Transverse colon (tissue), 4 donors: ENCODE measurements at regions not wholly inside any gene's neighbourhood (a gene's known extent, or its start where the extent isn't known, plus 50 kb on each side); places are given as distances from the start of the nearest gene placed in this dataset.

Experiments
- CTCF ChIP-seq, 5 experiments: fragments of 200-600 bp in 3 of 5; fragments of 450-650 bp in 2 of 5; sonication (generic) in 3 of 5; IDR thresholded peaks; 1 replicate in 2 of 5; 2 replicates in 3 of 5; pipeline ENCODE4 v1.5.1; 2016 to 2017; ENCODE audit warnings: antibody characterized with exemption in 5 of 5, inconsistent platforms in 3 of 5, mild to moderate bottlenecking in 2 of 5, moderate library complexity in 1 of 5
- POLR2A ChIP-seq: fragments of 450-650 bp; IDR thresholded peaks from one replicate; pipeline ENCODE4 v1.6.1; 2016; ENCODE audit warnings: antibody characterized with exemption, mild to moderate bottlenecking, moderate library complexity
- POLR2AphosphoS5 ChIP-seq, 3 donors: sonication (generic); formaldehyde crosslinking; IDR thresholded peaks; one replicate each; pipeline ENCODE4 v1.6.1; 2016; ENCODE audit warnings: antibody characterized with exemption in 3 of 3

GRCh38 chr5:61821561-61821960 lies 484.4 kb upstream of the KIF2A start:
- TF ChIP-seq CTCF (IDR thresholded peaks at IDR 0.05) (no peak), POLR2AphosphoS5 (IDR thresholded peaks at IDR 0.05) (no peak), POLR2A (no peak)
